Transverse colon (tissue), 4 donors: ENCODE measurements at regions not wholly inside any gene's neighbourhood (a gene's known extent, or its start where the extent isn't known, plus 50 kb on each side); places are given as distances from the start of the nearest gene placed in this dataset.

ENCODE experiments used
- DNase-seq: peaks from one replicate; pipeline ENCODE4 v3.0.0-alpha.2; 2019
- H3K27ac ChIP-seq, 4 donors: fragments of 200-600 bp; sonication (generic); 2 replicates each; pipeline ENCODE4 v1.5.1; 2016 to 2018; ENCODE audit warnings: inconsistent platforms in 4 of 4
- H3K27me3 ChIP-seq: fragments of 200-600 bp; sonication (generic); 2 replicates; pipeline ENCODE4 v1.5.1; 2017; ENCODE audit warnings: inconsistent platforms
- H3K36me3 ChIP-seq, 4 donors: fragments of 200-600 bp; sonication (generic); 2 replicates each; pipeline ENCODE4 v1.5.1; 2017 to 2019; ENCODE audit warnings: inconsistent platforms in 4 of 4
- H3K4me1 ChIP-seq, 4 donors: fragments of 200-600 bp; sonication (generic); 2 replicates each; pipeline ENCODE4 v1.5.1; 2017 to 2020; ENCODE audit warnings: inconsistent platforms in 4 of 4
- H3K4me3 ChIP-seq, 4 donors: fragments of 200-600 bp; sonication (generic); 1 replicate in 1 of 4; 2 replicates in 3 of 4; pipeline versions ENCODE4 v1.5.1 to v1.6.1; 2017 to 2019; ENCODE audit warnings: inconsistent platforms in 4 of 4
- H3K9me3 ChIP-seq, 2 donors: fragments of 200-600 bp; sonication (generic); 2 replicates each; pipeline ENCODE4 v1.5.1; 2017 to 2019; ENCODE audit warnings: inconsistent platforms in 2 of 2
- EP300 ChIP-seq: sonication (generic); formaldehyde crosslinking; IDR thresholded peaks from one replicate; pipeline ENCODE4 v1.6.1; 2017; ENCODE audit warnings: antibody characterized with exemption, low read depth
- POLR2A ChIP-seq: fragments of 450-650 bp; IDR thresholded peaks from one replicate; pipeline ENCODE4 v1.6.1; 2016; ENCODE audit warnings: antibody characterized with exemption, mild to moderate bottlenecking, moderate library complexity
- POLR2AphosphoS5 ChIP-seq, 3 donors: sonication (generic); formaldehyde crosslinking; IDR thresholded peaks; one replicate each; pipeline ENCODE4 v1.6.1; 2016; ENCODE audit warnings: antibody characterized with exemption in 3 of 3
- WGBS, 2 donors: methylation state at CpG; one replicate each; pipeline ENCODE4 v1.1.5; 2018; ENCODE audit warnings: low coverage in 1 of 2; 5-methylcytosine and 5-hydroxymethylcytosine counted together
- in situ Hi-C, 4 donors: fragments of 200-750 bp; cut with MboI; loops; one replicate each; pipeline versions ENCODE4 v1.15.0 to v1.15.1; 2017; ENCODE audit warnings: low sequenced_read_pairs in 3 of 4, low pct_ligation_motif_present in 1 of 4, low pct_unique_long_range_greater_than_20kb in 1 of 4
- intact Hi-C: fragments of 100-400 bp; cut with DNase I; formaldehyde crosslinking; loops from one replicate; pipeline ENCODE4 v1.15.1; 2023; ENCODE audit warnings: low total_unique reads
- TF ChIP-seq, protein P1 (sequence below), 5 experiments: fragments of 200-600 bp in 3 of 5; fragments of 450-650 bp in 2 of 5; sonication (generic) in 3 of 5; IDR thresholded peaks; 1 replicate in 2 of 5; 2 replicates in 3 of 5; pipeline ENCODE4 v1.5.1; 2016 to 2017; ENCODE audit warnings: antibody characterized with exemption in 5 of 5, inconsistent platforms in 3 of 5, mild to moderate bottlenecking in 2 of 5, moderate library complexity in 1 of 5

GRCh38 chr9:13960011-13960765 lies 353.8 kb downstream of the NFIB start:
- H3K4me3 ChIP-seq: no peak overlapping the region
- no peak overlapping the region for H3K27ac ChIP-seq
- no peaks in the 10 kb centered on the region for H3K9me3 ChIP-seq
- H3K27me3 ChIP-seq: no peaks in the 10 kb centered on the region
- no peaks in the 10 kb centered on the region for H3K4me1 ChIP-seq
- H3K36me3 ChIP-seq: no peaks in the 10 kb centered on the region
- intact Hi-C loops (loop anchor here (5.0 kb wide), 1 partner anchor 377 kb away; no protein-coding TSS in a partner anchor), in situ Hi-C loops (no loop called here)
- WGBS, 2 donors: 80 to 91% methylated on average over 6 to 11 of the region's 11 CpGs
- no peak for DNase-seq
- no peak for TF ChIP-seq POLR2AphosphoS5 (IDR thresholded peaks at IDR 0.05)

DNA sequence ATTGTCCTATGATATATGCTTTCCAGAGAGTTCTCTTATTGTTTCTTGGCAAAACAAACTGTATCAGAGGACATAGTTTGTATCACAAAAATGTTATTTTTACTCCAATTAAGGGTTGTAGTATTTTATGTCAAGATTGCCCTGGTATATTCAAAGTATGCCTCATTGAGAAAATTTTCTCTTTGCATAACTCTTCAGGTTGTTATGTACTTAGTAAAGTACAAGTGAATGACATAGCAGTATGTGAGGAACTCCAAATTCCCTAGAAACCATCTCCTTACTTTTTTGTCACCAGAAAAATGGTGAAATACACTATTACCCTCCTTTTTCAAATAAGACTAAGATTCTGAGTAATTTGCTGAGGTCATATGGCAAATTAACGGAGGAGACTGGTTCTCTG lies 355.3 kb downstream of the NFIB start:
- Histone ChIP-seq H3K4me1 (no peaks in the 10 kb centered on the region), H3K36me3 (no peaks in the 10 kb centered on the region), H3K4me3 (no peak overlapping the region), H3K27ac (no peak overlapping the region), H3K27me3 (no peaks in the 10 kb centered on the region), H3K9me3 (no peaks in the 10 kb centered on the region)
- 76 to 100% methylated on average over 1 of the region's 1 CpG for WGBS, 2 donors
- TF ChIP-seq, protein P1, sequence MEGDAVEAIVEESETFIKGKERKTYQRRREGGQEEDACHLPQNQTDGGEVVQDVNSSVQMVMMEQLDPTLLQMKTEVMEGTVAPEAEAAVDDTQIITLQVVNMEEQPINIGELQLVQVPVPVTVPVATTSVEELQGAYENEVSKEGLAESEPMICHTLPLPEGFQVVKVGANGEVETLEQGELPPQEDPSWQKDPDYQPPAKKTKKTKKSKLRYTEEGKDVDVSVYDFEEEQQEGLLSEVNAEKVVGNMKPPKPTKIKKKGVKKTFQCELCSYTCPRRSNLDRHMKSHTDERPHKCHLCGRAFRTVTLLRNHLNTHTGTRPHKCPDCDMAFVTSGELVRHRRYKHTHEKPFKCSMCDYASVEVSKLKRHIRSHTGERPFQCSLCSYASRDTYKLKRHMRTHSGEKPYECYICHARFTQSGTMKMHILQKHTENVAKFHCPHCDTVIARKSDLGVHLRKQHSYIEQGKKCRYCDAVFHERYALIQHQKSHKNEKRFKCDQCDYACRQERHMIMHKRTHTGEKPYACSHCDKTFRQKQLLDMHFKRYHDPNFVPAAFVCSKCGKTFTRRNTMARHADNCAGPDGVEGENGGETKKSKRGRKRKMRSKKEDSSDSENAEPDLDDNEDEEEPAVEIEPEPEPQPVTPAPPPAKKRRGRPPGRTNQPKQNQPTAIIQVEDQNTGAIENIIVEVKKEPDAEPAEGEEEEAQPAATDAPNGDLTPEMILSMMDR (IDR thresholded peaks at IDR 0.05): no peak
- TF ChIP-seq POLR2A (no peak), POLR2AphosphoS5 (IDR thresholded peaks at IDR 0.05) (no peak), EP300 (no peak)
- intact Hi-C loops: no loop called here
- no peak for DNase-seq
- in situ Hi-C loops: no loop called here

- Histone ChIP-seq H3K4me3 (no peak overlapping the region), H3K9me3 (no peaks in the 10 kb centered on the region), H3K36me3 (no peaks in the 10 kb centered on the region), H3K27ac (no peak overlapping the region), H3K4me1 (no peaks in the 10 kb centered on the region), H3K27me3 (no peaks in the 10 kb centered on the region)
- in situ Hi-C loops (no loop called here), intact Hi-C loops (no loop called here)
- DNase-seq: no peak
- no peak for TF ChIP-seq POLR2AphosphoS5 (IDR thresholded peaks at IDR 0.05)
- TF ChIP-seq, protein P1 (IDR thresholded peaks at IDR 0.05): no peak
- 74 to 75% methylated on average over 2 of the region's 2 CpGs for WGBS, 2 donors
Observed at GRCh38 chr9:13957089-13957488, 356.9 kb downstream of the NFIB start.

GRCh38 chr9:13956107-13956506 lies 357.8 kb downstream of the NFIB start:
- Histone ChIP-seq H3K9me3 (no peaks in the 10 kb centered on the region), H3K27me3 (no peaks in the 10 kb centered on the region), H3K36me3 (no peaks in the 10 kb centered on the region), H3K27ac (no peak overlapping the region), H3K4me1 (no peaks in the 10 kb centered on the region), H3K4me3 (no peak overlapping the region)
- no peak for DNase-seq
- 28 to 42% methylated on average over 4 of the region's 4 CpGs for WGBS, 2 donors
- in situ Hi-C loops: no loop called here
- intact Hi-C loops: no loop called here
- no peak for TF ChIP-seq POLR2A
- TF ChIP-seq, protein P1 (IDR thresholded peaks at IDR 0.05): no peak
- no peak for TF ChIP-seq EP300
- TF ChIP-seq POLR2AphosphoS5 (IDR thresholded peaks at IDR 0.05): no peak

GRCh38 chr9:13952906-13953305 lies 361.0 kb downstream of the NFIB start:
- no peak for TF ChIP-seq EP300
- no peak for TF ChIP-seq POLR2A
- TF ChIP-seq POLR2AphosphoS5 (IDR thresholded peaks at IDR 0.05): no peak
- TF ChIP-seq, protein P1 (IDR thresholded peaks at IDR 0.05): no peak
- no peak for DNase-seq
- Histone ChIP-seq H3K36me3 (no peaks in the 10 kb centered on the region), H3K9me3 (no peaks in the 10 kb centered on the region), H3K4me3 (no peak overlapping the region), H3K4me1 (no peaks in the 10 kb centered on the region), H3K27ac (no peak overlapping the region), H3K27me3 (no peaks in the 10 kb centered on the region)
- in situ Hi-C loops: no loop called here
- intact Hi-C loops: no loop called here
- WGBS, 2 donors: 90 to 100% methylated on average over 1 to 6 of the region's 6 CpGs
